ENCODE measurements at regions not wholly inside any gene's neighbourhood (a gene's known extent, or its start where the extent isn't known, plus 50 kb on each side); places are given as distances from the start of the nearest gene placed in this dataset.
"Not testable (repeated sequence)": the region's sequence is repeated elsewhere in the genome, so short reads cannot be mapped to it uniquely, and the experiment has no call there.

DNA sequence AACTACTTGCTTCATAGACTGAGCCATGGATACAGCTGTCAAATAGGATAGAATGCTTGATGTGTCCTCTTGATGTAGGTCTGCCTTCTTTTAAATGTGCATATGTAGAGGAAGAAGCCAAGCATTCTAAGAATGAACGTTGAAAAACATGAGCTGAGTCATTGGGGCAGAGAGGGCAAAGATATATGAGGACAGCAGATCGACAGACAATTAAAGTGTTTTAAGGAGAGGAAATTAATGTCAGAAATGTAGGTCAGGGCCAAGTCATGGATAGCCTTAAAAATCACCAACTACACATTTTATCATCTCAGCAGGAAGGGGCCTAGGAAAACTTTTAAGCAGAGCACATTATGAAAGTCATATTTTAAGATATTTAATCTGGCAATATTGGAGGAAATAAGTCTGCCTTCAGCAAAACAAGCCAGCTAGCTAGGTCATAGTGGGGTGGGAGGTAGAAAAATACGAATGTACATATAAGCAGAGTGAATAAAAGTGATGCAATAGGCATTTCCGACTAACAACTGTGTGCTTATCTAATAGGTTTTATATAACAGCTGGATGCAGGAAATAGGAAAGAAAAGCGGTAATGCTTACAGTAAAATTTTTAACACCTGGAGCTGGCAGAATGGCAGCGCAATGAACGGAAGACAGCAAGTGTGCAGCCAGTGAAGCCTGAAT is 638.3 kb upstream of the TPK1 start:
- POLR2A ChIA-PET = no interaction called here
- TF ChIP-seq, protein P1, sequence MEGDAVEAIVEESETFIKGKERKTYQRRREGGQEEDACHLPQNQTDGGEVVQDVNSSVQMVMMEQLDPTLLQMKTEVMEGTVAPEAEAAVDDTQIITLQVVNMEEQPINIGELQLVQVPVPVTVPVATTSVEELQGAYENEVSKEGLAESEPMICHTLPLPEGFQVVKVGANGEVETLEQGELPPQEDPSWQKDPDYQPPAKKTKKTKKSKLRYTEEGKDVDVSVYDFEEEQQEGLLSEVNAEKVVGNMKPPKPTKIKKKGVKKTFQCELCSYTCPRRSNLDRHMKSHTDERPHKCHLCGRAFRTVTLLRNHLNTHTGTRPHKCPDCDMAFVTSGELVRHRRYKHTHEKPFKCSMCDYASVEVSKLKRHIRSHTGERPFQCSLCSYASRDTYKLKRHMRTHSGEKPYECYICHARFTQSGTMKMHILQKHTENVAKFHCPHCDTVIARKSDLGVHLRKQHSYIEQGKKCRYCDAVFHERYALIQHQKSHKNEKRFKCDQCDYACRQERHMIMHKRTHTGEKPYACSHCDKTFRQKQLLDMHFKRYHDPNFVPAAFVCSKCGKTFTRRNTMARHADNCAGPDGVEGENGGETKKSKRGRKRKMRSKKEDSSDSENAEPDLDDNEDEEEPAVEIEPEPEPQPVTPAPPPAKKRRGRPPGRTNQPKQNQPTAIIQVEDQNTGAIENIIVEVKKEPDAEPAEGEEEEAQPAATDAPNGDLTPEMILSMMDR (IDR thresholded peaks at IDR 0.05; ENCODE audit: control extremely low read depth, extremely low read depth, low read depth, missing control alignments) = no peak
- CTCF ChIA-PET = interaction anchor here (1.3 to 2.0 kb wide), 2 partner anchors 10 to 12 kb away, joined by 3 to 6 read pairs; no protein-coding TSS in a partner anchor
- DNase-seq (ENCODE audit: extremely low spot score) = no peak

DNA sequence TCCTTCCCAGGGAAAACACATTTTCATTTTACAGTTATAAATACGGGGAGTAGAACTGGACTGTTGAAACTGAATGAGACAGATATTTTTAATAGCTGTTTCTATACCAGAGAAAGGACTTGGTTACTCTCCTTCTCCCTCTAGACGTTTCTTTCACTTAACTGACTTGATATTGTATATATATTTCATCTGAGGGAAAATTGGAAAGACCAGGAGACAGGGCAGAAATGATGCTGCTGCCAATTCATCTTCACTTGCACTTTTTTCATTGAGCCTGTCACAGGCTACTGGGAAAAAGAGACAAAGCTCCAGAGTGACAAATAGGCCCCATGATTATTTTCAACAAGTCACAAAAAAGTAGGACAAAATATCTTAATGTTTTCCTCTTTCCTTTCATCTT is 636.0 kb upstream of the TPK1 start:
- ChIA-PET CTCF (no interaction called here), POLR2A (no interaction called here)
- DNase-seq (ENCODE audit: extremely low spot score) = no peak
- TF ChIP-seq, protein P1 (IDR thresholded peaks at IDR 0.05; ENCODE audit: control extremely low read depth, extremely low read depth, low read depth, missing control alignments) = no peak

DNA sequence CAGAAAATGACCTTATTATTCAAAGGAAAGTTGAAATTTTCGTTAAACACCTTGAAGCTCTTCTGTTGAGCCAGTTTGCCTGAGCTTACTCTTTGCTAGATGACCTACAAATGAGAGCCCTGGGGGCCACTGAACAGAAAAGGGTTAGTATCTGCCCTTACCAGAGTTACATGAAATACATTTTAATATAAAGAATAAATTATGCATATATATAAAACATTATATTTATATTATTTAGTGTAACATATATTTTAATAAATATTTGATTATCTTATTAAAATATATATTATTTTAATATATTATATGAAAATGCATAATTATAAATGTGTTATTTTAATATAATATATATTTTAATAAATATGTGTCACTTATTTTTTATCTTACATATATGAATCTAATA is 628.4 kb upstream of the TPK1 start:
- TF ChIP-seq, protein P1 (IDR thresholded peaks at IDR 0.05; ENCODE audit: control extremely low read depth, extremely low read depth, low read depth, missing control alignments) = no peak
- ChIA-PET POLR2A (no interaction called here), CTCF (interaction anchor here (0.6 kb wide), 1 partner anchor 10 kb away, joined by 3 read pairs; no protein-coding TSS in a partner anchor)
- DNase-seq (ENCODE audit: extremely low spot score) = no peak

DNA sequence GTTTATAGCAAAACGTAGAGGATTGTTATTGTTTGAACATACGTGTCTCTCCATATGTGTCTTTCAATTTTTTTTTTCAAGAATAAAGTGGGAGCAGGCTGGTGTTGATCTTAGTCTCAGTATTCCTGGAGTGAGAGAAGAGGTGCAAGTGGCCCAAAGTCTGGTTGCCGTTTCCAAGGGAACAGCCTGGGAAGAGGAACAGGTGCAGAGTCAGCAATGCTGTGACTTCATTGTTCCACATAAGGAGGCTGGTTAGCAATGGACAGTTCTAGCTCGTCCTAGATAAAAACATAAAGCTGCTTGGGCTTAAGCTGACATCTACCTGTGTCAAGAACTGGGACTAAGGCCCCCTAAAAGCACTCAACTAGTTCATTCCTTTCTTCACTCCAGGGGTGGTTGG is 626.6 kb upstream of the TPK1 start:
- DNase-seq (ENCODE audit: extremely low spot score) = no peak
- TF ChIP-seq, protein P1 (IDR thresholded peaks at IDR 0.05; ENCODE audit: control extremely low read depth, extremely low read depth, low read depth, missing control alignments) = no peak
- CTCF ChIA-PET = interaction anchor here (0.8 to 2.4 kb wide), 3 partner anchors 9 to 223 kb away, joined by 3 to 6 read pairs (median 3); no protein-coding TSS in a partner anchor
- POLR2A ChIA-PET = no interaction called here

DNA sequence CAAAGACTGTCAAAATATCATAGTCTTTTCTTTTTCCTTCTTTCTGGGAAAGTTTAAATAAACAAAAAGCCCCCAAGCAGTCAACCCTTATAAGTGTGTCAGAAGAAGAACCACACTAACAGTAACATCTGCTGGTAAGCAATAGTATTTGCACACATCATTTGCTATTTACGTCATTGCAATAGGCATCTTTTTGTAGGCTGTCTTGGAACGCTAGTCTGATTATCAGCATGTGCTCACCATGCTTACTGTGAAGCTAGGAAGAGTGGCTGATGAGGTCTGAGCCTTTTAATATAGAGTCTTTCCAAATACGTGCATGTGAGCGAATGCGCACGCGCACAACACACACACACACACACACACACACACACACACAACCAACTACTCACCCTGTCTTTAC is 599.0 kb upstream of the TPK1 start:
- TF ChIP-seq, protein P1 (IDR thresholded peaks at IDR 0.05; ENCODE audit: control extremely low read depth, extremely low read depth, low read depth, missing control alignments) = no peak
- CTCF ChIA-PET = interaction anchor here (1.3 kb wide), 1 partner anchor 12 kb away, joined by 3 read pairs; no protein-coding TSS in a partner anchor
- DNase-seq (ENCODE audit: extremely low spot score) = no peak
- POLR2A ChIA-PET = interaction anchor here (0.5 kb wide), 1 partner anchor 648 kb away, joined by 4 read pairs; no protein-coding TSS in a partner anchor

DNA sequence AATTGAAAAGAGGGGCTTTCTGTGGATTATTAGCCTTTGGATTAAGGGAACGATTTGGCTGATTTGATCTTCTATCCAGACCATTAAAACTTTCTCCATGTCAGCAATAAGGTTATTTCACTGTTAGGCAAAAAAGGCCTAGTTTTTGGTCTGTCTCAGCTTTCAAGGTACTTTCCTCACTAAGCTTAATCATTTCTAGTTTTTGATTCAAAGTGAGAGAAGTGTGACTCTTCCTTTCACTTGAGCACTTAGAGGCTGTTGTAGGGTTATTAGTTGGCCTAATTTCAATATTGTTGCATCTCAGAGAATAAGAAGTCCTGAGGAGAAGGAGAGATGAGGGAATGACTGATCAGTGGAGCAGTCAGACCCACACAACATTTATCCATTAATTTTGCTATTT is 596.0 kb upstream of the TPK1 start:
- TF ChIP-seq, protein P1 (IDR thresholded peaks at IDR 0.05; ENCODE audit: control extremely low read depth, extremely low read depth, low read depth, missing control alignments) = no peak
- DNase-seq (ENCODE audit: extremely low spot score) = no peak
- CTCF ChIA-PET = interaction anchor here (1.1 to 1.7 kb wide), 3 partner anchors 12 to 19 kb away, joined by 3 to 6 read pairs (median 4); no protein-coding TSS in a partner anchor
- POLR2A ChIA-PET = no interaction called here

DNA sequence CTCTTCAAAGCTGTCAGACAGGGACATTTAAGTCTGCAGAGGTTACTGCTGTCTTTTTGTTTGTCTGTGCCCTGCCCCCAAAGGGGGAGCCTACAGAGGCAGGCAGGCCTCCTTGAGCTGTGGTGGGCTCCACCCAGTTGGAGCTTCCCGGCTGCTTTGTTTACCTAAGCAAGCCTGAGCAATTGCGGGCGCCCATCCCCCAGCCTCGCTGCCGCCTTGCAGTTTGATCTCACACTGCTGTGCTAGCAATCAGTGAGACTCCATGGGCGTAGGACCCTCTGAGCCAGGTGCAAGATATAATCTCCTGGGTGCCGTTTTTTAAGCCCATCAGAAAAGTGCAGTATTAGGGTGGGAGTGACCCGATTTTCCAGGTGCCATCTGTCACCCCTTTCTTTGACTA is 582.6 kb upstream of the TPK1 start:
- CTCF ChIA-PET; DNase-seq (ENCODE audit: extremely low spot score); POLR2A ChIA-PET: not testable (repeated sequence)

Measured in GM10248 (cell line).